ENCODE measurements at regions not wholly inside any gene's neighbourhood (a gene's known extent, or its start where the extent isn't known, plus 50 kb on each side); places are given as distances from the start of the nearest gene placed in this dataset.

DNA sequence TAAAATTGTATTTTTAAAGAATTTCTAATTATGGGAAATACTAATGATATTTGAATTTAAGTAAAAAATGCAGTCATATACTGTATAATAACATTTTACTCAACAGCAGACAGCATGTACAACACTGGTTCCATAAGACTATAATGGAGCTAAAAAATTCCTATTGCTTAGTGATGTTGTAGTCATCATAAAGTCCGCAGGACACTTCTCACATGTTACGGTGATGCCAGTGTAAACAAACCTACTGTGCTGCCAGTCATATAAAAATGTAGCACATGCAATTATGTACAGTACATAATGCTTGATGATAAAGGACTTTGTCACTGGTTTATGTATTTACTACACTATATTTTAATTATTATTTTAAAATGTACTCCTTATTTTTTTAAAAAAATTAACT, 629.3 kb downstream of the IPMK start:
- TF ChIP-seq, protein P1, sequence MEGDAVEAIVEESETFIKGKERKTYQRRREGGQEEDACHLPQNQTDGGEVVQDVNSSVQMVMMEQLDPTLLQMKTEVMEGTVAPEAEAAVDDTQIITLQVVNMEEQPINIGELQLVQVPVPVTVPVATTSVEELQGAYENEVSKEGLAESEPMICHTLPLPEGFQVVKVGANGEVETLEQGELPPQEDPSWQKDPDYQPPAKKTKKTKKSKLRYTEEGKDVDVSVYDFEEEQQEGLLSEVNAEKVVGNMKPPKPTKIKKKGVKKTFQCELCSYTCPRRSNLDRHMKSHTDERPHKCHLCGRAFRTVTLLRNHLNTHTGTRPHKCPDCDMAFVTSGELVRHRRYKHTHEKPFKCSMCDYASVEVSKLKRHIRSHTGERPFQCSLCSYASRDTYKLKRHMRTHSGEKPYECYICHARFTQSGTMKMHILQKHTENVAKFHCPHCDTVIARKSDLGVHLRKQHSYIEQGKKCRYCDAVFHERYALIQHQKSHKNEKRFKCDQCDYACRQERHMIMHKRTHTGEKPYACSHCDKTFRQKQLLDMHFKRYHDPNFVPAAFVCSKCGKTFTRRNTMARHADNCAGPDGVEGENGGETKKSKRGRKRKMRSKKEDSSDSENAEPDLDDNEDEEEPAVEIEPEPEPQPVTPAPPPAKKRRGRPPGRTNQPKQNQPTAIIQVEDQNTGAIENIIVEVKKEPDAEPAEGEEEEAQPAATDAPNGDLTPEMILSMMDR (conservative IDR thresholded peaks at IDR 0.05 in 1 of 2, IDR thresholded peaks at IDR 0.05 in 1 of 2; ENCODE audit: extremely low read depth in 1 of 2, insufficient read depth in 1 of 2, low read depth in 1 of 2, low read length in 2 of 2): no peak
- TF ChIP-seq EZH2 (IDR thresholded peaks at IDR 0.05; ENCODE audit: borderline replicate concordance, low read length): no peak
